HG03558 (cell line): ENCODE measurements at regions not wholly inside any gene's neighbourhood (a gene's known extent, or its start where the extent isn't known, plus 50 kb on each side); places are given as distances from the start of the nearest gene placed in this dataset.

Experiments
- ATAC-seq: cut with Tn5 transposase; IDR thresholded peaks from one replicate; pipeline ENCODE4 v1.9.1; 2021; ENCODE audit warnings: moderate number of reproducible peaks; ENCODE audit not compliant: unreplicated experiment; ENCODE audit errors: extremely low read depth

DNA sequence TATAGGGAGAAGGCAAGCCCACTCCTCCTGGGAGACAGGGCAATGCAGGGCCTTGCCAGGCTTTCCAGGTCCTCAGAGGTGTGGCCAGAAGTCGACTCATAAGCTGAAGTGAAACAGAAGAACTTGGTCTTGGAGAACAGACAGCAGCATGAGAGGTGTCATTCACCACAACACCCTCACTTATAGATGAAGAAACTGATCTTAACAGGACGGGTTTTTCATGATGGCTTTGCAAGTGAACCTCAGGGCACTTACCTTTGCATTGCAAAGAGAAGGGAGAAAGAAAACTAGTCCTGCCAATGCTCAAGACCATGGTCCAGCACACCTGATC lies 198.8 kb downstream of the CYRIA start:
- no peak for ATAC-seq

DNA sequence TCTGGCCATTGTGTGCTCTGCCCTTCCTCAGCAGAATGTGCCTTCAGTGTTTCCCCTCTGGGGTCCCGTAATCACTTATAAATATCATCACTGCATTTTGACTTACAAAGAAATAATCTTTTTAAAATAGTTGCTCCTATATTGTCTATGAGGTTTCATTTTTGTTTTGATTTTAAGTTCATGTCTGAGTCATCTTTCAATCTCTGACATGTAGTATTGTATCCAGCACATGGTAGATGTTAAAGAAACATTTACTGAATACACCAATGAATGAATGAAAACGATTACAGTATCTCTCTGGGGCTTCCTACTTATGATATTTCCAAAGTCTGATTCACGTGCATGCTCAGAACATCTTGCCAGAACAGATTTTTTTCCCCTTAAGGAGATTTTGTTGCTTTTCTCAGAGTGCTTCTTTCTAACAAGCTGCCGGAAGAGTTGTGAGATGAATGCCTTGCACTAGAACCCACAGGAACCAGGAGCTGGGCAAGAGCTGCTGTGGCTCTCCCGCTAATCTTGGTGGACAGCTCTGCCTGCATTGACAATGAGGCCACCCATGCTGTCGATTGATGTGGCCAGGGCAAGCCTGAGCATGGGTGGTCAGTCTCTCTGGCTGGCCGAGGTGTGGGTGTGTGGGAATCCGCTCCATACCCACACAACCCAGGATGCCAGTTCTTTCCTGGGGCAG lies 199.4 kb downstream of the CYRIA start:
- ATAC-seq, result no peak

DNA sequence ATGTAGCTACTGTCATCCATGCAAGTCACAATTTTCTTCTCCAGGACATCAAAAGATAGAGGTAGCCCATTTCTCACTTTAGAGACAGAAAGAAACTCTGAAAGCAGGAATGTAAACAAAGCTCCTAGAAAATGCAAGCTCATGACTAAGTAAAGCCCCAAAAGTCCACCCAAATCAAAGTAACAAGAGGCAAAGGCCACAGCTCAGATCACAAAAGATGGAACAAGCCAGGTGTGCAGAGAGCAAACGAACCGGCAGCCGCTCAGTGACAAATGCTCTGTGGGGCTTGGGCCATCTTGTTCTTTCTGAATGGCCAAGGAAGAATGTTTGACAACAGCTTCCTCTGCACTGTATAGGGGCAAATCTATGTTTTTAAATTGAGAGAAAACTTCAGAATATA lies 201.0 kb downstream of the CYRIA start:
- ATAC-seq, result no peak

DNA sequence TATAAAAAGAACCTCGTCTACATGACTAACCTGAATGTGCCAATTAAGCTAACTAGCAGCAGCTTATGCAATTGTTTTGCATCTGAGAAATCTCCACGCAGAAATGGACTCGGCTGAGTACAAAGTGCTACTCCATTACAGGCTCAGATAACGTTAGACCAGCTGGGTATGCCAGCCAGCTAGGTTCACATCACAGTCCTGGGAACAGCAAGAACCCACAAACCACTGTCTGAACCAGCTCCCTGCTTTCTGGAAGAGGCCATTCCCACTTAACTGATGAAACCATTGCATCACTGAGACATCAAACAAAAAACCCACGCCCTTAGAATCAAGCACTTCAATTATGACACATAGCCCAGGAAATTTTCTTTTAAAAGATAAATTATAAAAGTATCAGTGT lies 202.7 kb downstream of the CYRIA start:
- no peak for ATAC-seq

DNA sequence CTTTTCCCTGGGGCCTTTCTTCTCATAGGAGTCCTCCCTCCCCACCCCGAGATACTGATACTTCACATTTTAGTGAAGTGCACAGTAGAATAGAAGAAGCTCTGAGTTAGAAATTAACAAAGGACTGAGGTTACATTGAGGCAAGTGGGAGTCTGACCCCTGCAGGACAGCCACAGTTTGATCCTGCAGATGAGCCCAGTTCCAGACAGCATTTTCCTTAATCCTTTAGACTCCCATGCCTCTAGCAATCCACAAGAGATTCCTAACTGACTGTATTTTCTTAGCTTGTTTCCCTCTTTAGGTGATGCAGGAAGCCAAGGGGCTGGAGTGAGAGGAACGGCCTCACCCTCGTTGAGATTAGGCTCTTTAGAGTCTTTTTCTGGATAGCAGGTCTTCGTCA lies 204.0 kb downstream of the CYRIA start:
- ATAC-seq, result no peak

DNA sequence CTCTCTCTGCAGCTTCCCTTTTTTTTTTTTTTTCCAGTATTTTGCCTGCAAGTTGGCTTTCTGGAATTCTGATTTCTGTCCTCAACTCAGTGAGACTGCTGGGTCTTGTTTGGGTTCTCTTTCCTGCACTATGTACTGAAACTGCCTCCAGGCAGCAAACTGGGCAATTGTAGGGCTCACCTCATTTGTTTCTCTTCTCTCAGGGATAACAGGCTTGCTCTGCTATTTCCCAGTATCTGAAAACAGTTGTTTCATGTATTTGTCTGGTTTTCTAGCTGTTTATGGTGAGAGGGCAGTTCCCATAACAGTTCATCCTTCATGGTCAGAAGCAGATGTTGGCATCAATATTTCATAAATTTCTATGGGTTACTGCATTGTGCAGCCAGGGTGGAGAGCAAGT lies 206.0 kb downstream of the CYRIA start:
- no peak for ATAC-seq

DNA sequence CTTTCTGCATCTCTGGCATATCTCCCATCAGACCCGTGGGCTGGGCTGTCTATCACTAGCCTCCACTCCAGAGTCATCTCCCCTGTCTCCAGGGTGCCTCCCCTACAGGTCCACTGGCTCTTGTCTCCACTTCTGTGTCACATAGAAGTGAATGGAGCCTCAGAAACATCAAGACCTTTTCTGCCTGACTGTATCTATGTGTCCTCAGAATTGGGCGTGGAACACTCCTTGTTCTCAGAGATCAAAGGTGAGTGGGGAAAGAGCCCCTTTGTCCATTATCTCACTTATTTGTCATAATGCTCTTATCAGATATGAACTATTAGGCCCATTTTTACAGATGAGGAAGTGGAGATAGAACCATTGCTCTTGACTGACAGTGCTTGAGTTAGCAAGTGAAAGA lies 211.0 kb downstream of the CYRIA start:
- ATAC-seq, result no peak

DNA sequence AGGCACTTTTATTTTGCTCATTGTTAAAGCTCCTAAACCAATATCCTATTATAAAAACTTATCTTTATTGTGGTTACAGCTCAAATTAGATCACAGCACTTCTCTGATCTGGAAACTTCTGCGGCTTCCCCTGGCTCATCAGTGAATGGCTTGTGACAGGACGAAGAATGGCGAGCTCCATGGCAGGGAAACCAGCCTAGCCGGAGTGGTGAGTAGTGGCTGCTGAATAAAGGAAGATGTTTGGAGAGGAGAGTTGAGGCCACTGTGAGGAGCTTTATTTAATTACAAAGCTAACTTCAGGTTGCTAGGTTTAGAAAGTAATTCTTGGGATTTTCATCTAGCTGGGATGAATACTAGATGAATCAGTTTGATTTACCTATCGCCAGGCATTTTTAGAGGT lies 213.5 kb downstream of the CYRIA start:
- no peak for ATAC-seq

DNA sequence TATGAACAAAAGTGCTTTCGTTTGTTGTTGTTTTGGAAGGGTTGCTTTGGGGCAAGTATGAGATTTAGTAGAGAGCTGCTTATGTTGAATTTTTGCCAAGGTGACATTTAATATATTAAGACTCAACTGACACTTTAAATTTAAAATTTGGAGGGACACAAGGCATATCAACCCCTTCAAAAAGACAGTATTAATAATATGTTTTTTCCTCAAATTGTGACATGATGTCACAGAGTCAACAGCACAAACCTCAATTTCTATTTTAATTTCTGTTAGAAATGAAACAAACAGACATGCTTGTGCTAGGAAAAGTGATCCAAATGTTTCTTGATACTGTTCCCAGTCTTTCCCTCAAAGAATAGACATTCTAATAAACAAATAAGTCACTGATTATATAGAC lies 218.9 kb downstream of the CYRIA start:
- no peak for ATAC-seq

DNA sequence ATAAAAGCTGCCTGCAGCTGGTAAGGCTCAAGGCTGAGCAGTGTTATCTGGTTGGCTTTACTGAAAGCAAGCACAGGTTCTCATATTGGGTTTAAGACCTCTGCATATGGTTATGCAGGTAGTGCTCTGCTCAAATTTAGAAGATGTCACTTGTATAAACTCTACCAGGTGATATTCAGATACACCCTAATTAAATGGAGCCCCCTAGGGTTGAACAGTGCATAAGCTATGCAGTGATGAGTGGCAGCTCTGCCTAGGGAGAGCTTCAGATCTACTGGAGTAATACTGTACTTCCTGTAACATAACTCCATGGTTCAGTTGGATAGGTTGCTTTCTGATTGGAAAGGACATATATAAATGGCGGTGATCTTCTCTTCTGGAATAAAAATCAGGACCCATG lies 222.7 kb downstream of the CYRIA start:
- ATAC-seq, result no peak

DNA sequence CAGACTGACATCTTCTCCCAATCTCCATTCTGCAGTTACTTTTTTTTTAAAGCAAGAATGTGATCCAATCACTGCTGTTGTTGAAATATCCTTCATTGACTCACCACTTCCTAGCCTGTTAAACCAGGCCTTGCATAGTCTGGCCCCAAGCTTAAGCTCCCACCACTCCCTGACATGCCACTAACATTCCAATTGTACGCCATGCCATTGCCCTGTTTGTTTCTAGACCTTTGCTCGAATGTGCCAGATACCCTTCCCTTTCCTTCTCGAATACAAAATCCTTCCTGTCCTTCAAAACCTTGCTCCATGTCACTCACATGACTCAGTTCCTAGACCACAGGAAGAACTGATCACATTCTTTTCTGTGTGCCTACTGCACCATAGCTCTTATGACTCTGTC lies 224.2 kb downstream of the CYRIA start:
- no peak for ATAC-seq

DNA sequence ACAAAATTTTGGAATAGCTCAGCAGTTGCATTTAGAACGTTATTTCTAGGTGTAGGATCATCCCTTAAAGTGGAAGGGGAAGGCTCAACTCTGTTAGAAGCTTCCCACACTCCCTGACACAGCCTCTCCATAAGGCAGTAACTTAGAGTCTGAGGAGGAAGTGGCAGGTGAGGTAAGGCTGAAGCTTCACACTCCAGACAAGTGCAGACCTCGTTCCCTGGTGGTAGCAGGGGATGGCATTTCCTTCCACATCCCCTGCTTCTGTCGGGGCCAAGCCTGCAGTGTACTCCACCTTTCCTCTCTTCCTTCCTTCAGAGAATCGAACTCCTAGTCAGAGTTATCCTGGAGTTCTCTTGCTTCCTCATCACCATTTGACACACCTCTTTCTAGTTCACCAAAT lies 224.7 kb downstream of the CYRIA start:
- no peak for ATAC-seq

DNA sequence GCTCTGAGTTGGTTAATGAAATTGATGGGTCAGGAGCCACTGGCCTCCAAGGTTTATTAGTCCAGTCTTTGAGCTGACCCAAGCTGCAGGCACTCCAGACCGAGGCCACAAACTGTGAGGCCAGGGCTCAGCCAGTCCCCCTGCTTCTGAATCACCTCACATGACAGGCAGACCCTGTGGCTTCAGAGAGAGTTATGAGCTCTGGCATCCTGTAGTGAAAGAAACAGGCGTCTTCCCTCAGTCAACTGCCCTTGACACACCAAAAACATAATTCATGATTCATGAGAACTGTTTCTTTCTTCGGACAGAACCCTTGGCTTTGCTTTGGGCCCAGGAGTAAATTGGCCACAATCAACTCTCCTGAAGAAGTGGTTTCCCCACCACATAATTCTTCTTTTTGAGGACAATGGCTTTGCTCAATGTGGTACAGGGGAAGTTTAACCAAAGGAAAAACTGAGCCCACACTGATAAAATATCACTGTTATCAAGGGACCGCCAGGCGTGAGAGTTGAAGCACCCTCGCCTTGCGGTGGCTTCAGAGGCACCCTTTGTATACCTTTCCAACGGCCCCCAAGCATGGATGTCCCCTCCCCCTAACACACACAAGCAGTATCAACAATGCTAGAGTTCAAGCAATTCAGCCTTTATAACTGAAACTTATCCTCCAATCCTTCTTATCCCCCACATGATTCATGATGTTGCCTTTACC lies 226.9 kb downstream of the CYRIA start:
- ATAC-seq, result no peak

DNA sequence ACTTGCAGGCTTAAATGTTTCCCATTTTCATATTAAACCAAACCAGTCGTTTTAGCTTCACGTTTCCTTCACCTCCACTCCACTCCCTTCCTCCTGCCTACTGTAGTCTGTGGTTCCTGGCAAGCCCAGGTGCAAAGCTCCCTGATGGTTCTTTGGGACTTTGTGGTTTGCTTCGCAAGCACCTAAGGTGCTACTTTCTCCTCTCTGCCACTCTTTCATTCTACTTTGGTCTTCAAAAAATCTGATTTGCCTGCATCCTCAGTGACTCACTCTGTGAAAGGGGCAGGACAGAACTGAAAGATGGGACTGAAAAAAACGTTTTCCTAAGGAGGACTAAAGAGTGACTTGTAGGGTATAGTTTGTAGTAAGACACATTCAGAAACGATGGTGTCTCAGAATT lies 228.4 kb downstream of the CYRIA start:
- ATAC-seq, result no peak

DNA sequence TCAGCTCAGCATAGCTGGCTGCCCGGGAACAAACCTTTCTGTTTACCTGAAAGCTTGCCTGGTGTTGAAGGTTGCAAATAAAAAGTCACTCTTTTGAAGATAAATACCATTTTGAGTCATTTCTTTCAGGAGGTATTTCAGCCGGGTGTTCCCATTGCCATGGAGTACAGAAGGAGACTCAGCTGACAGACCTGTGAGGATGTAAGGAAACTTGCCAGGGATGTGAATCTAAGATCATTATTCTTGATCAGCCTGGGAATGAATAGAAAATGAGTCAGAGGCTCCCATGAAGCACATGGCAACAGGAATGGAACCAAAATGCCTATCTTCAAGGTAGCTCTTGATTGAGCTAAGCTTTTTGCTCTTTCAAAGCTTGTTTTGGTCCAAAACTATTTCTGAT lies 231.2 kb downstream of the CYRIA start:
- ATAC-seq, result no peak

DNA sequence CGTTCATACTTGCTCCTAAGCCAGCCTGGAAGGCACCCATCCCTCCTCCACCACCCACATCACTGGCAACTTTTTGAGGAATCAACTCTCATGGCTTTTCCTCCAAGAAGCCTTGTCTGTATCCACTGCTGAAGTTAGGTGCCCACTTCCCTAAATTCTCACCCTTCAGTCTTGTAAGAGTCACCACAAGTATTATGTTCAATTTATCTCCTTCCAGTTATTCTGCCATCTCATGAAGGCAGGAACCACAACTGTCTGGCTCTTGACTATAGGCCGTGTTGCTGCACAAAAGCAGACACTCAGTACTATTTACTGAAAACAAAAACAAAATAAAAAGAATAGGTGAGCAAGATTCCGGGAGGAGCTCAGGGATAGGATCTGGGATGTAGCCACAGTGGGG lies 234.8 kb downstream of the CYRIA start:
- no peak for ATAC-seq

DNA sequence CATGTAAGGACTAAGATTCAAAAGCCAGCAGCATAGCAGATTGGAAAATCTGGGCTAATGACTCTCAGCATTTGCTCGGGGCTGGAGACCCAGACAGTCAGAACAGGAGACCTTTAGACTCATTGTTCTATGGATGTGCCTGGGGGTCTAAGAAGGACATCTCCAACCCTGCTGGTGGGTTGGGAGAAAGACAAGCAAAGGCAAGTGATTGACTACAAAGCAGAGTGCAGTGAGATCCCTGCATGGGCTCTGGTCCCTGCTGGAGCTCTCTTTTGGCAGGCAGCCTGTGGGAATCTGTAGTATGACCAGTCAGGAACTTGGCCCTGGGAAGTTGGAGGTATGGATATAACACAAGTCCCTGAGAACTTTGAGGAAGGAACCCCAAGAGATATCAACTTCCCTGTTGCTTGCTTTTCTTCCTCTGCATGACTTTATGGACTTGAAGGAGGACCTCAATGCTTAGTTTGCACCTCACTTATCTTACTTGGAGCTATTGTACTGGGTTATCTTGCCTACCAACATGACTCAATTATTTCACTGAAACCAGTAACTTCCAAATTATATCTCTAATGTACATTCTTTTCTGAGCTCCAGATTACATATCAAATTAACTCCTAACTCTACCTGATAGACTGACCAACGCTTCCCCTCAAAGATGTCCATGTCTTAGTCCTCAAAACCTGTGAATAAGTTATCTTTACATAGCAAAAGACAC lies 236.0 kb downstream of the CYRIA start:
- no peak for ATAC-seq

DNA sequence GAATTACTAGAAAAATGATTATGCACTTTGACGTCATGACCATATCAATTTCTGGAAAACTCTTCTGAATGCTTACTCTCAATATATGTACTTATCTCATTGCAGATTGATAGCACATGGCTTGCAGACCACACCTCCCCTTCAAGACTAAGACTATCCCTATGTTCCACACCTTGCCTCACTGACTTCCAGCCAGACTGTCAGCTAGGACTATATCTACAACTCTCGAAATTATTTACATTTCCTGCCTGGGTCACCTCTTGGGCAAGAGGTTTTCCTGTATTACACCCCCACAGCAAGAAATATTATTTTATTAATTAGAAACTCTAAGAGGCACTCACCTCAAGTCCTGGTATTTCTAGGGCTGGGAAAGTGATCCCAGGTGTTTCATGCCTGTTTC lies 236.6 kb downstream of the CYRIA start:
- ATAC-seq, result no peak

DNA sequence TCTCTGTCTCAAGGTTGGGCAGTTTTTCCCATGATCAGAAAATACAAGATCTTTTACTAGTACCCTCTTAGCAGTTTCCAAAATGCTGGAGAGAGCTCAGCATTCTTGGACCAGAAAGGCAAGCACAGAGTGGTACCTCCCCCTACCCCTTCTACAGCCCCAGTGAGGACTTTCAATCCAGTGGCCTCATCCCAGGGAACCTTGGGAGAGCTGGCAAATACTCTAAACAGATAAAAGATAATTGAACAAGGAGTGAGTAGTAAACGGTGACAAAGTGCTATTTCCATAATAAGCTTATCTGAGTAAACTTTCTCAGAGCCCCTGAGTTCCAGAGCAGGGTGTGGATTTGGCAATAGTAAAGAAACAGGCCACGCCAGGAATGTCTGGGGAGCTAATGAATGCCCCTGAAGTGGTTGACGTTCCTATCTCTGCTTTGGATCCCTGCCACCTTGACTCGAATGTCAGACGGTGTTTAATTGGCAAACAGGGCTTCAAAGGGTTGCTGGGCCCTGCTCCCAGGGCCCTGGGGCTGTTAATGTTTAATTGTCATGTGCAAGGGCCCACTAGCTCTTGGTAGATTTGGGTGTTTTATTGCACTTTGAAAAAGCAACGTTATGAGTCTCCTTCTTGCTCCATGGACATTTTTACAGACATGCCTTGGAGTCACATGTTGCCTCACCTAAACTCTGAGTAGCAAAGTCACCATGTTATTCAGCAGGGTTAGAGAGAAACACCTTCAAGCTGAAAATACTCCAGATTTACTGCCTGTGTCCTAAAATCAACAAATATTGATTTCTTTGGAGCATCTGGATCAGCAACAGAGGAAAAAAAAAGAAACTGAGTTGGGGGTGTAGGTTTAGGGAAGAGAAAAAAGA lies 239.9 kb downstream of the CYRIA start:
- ATAC-seq, result no peak

DNA sequence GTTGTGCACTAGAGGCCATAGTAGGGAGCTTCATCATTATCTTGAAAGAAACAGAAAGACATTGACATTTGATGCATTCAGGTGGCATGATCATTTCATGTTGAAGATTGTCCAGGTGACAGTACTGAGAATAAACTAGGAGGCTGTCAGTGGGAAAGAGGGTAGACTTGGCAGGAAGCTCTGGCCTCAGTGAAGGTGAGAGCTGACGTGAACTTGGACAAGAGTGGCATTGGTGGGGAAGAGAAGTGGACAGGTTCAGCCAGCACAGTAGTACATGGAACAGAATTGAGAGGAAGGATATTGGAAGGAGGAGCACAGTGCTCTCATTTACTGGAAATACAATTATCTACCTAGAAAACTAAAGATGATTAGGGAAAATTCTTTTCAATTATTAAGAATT lies 245.2 kb downstream of the CYRIA start:
- no peak for ATAC-seq

DNA sequence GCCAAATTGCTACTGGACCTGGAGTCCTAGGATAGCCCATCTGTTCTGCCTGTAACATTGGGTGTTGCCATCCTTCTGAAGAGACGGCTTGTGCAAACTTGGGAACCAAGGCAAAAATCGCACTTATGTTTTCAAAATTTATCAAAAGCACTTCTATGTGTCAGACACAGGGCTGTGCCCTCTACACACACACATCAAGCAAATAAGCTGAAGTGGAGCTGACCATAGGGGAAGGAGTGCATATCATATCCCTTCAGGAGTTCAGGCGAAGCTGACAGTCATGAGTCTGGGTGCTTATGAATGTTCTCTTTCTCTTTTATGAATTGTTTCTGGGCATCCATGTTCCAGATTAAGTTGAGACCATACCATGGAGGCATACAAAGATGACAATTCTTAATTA lies 247.9 kb downstream of the CYRIA start:
- ATAC-seq, result no peak
